ENCODE measurements at regions not wholly inside any gene's neighbourhood (a gene's known extent, or its start where the extent isn't known, plus 50 kb on each side); places are given as distances from the start of the nearest gene placed in this dataset.

DNA sequence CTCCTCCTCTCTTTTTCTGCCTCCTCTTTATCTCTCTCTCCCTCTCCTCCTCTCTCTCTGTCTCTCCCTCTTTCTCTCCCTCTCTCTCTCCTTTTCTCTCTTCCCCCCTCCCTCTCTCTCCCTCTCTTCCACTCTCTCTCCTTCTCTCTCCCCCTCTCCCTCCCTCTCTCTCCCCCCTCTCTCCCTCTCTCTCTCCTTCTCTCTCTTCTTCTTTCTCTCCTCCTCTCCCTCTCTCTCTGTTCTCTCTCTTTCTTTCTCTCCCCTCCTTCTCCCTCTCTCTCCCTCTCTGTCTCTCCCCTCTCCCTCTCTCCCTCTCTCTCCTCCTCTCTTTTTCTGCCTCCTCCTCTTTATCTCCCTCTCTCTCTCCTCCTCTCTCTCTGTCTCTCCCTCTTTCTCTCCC lies 197.4 kb downstream of the UQCRFS1 start:
- TF ChIP-seq POLR2A (IDR thresholded peaks at IDR 0.05) (no peak), CTCF (IDR thresholded peaks at IDR 0.05) (no peak), POLR2AphosphoS5 (IDR thresholded peaks at IDR 0.05) (no peak)
